ENCODE measurements at regions not wholly inside any gene's neighbourhood (a gene's known extent, or its start where the extent isn't known, plus 50 kb on each side); places are given as distances from the start of the nearest gene placed in this dataset.

DNA sequence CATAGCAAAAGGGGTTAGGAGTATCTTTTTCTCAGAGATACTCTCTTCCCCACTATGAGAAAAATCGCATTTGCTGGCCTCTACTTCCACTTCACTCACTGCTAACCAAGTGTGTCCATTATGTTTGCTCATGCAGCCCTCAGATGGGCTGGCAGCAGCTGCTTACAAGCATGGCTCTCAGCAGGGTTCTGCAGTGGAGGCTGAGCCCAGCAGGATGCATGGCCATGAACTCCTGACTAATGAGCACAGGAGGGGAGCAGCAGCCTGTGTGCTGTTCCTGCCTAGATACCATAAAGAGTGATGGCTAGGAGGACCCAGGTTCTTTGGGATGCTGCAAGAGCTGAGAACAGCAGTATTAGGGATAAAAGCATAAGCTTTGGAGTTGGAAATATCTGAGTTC is 316.9 kb upstream of the THSD7B start:
- DNase-seq (ENCODE audit: low spot score, unreplicated experiment), result no peak
- Mint-ChIP-seq H3K36me3 (ENCODE audit: insufficient read depth) (no peaks in the 10 kb centered on the region), H3K4me3 (ENCODE audit: low read depth) (no peak overlapping the region), H3K9me3 (ENCODE audit: low read depth) (no peaks in the 10 kb centered on the region), H3K4me1 (ENCODE audit: low read depth) (peaks cover 2% of the 10 kb centered on the region), H3K27me3 (peaks cover 2% of the 10 kb centered on the region), H3K27ac (no peak overlapping the region)
- TF ChIP-seq CTCF (IDR thresholded peaks at IDR 0.05; ENCODE audit: unreplicated experiment), result no peak

GRCh38 chr2:136444323-136444722 is 321.0 kb upstream of the THSD7B start:
- peaks cover 10% of the 10 kb centered on the region for H3K27me3 Mint-ChIP-seq
- H3K36me3 Mint-ChIP-seq (ENCODE audit: insufficient read depth), result no peaks in the 10 kb centered on the region
- peaks cover 2% of the 10 kb centered on the region for H3K4me1 Mint-ChIP-seq (ENCODE audit: low read depth)
- no peak overlapping the region for H3K27ac Mint-ChIP-seq
- no peaks in the 10 kb centered on the region for H3K9me3 Mint-ChIP-seq (ENCODE audit: low read depth)
- H3K4me3 Mint-ChIP-seq (ENCODE audit: low read depth), result no peak overlapping the region
- DNase-seq (ENCODE audit: low spot score, unreplicated experiment), result no peak
- TF ChIP-seq CTCF (IDR thresholded peaks at IDR 0.05; ENCODE audit: unreplicated experiment), result no peak

DNA sequence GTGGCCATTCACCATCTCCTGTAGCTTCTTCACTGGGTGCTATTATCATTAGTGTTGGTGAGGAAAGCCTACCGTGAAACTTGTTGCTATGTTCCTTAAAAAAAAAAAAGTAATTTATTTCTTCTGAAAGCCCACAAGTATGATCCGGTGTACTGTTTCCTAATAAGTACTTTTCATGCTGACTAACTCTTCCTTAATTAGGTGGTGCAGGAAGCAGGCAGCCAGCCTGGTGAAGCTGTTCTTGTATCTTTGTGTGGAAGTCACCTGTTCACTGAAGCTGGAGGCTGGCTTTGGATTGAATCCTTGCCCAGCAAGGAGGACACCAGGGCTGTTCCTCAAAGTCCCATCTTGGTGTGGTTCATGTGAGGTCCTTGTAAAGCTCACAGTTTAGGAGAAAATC is 321.7 kb upstream of the THSD7B start:
- DNase-seq (ENCODE audit: low spot score, unreplicated experiment), result no peak
- Mint-ChIP-seq H3K4me1 (ENCODE audit: low read depth) (peaks cover 2% of the 10 kb centered on the region), H3K4me3 (ENCODE audit: low read depth) (no peak overlapping the region), H3K27me3 (peaks cover 9% of the 10 kb centered on the region), H3K36me3 (ENCODE audit: insufficient read depth) (no peaks in the 10 kb centered on the region), H3K27ac (no peak overlapping the region), H3K9me3 (ENCODE audit: low read depth) (no peaks in the 10 kb centered on the region)
- TF ChIP-seq CTCF (IDR thresholded peaks at IDR 0.05; ENCODE audit: unreplicated experiment), result no peak

DNA sequence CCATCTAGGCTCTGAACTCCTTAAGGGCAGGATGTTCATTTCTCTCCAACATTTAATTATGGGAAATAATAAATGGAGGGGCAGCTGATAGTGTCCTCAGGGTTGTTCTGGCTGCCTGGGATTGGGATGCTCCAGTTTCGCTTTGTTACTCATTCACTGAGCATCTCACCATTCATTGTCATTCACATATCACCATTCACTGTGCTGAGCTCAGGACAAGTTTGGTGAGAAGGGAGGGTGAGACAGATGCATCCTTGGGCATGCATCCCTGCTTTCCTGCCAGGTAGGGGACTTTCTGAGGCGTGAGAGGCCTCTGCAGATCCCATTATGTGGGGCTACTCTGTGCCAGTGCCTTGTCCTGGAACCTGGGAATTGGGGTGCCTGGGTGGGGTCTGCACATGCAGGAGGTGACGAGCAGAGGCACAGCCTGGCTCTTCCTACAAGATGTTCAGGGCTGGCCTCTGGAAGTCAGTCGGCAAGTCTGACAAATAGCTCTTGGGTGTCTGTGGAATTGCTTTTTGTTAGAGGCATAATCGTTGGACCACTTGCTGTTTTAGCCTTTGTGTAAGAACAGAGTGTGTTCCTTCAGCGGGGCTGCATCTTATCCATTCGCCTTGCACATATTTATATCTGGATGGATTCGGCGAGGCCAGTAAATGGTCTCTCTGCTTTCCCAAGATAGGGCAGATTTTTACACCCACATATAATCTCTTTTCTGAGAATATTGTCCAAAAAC is 323.2 kb upstream of the THSD7B start:
- TF ChIP-seq CTCF (IDR thresholded peaks at IDR 0.05; ENCODE audit: unreplicated experiment), result no peak
- no peak overlapping the region for H3K4me3 Mint-ChIP-seq (ENCODE audit: low read depth)
- DNase-seq (ENCODE audit: low spot score, unreplicated experiment), result no peak
- H3K4me1 Mint-ChIP-seq (ENCODE audit: low read depth), result peaks cover 2% of the 10 kb centered on the region
- no peaks in the 10 kb centered on the region for H3K9me3 Mint-ChIP-seq (ENCODE audit: low read depth)
- no peak overlapping the region for H3K27ac Mint-ChIP-seq
- H3K36me3 Mint-ChIP-seq (ENCODE audit: insufficient read depth), result no peaks in the 10 kb centered on the region
- peaks cover 11% of the 10 kb centered on the region for H3K27me3 Mint-ChIP-seq

DNA sequence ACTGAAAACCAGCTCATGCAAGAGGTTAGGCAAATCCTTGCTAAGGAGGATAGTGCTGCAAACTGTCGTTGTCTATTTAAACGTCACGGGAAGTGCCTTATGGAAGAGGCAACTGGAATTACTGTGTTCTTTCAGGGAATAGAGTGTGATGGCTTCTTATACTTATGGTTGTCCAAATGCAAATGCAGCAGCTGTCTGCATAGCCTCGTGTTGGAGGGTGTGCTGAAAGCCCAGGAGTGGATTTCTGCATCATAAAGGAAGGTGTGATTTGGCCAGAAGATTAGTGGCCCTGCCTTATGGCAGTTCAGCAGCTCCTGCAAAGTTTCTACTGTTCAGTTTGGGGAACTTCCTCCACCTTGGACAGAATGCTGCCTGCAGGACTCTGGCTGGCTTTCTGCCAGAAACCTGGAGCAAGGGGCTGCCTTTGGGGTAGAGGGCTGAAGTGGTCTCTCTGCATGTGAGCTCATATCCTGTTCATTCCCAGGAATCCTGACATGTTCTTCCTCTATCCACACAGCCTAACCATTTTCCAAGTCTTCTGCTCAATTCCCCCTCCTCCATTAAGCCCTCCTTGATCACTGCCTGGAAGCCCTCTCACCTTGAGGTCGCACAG is 321.2 kb upstream of the CXCR4 start:
- Mint-ChIP-seq H3K4me3 (ENCODE audit: low read depth) (no peak overlapping the region), H3K27ac (peak overlapping the region; percentile 8)

More for the DNA sequence above, 321.2 kb upstream of the CXCR4 start:
- peaks cover 1% of the 10 kb centered on the region for H3K4me1 Mint-ChIP-seq (ENCODE audit: low read depth)
- no peaks in the 10 kb centered on the region for H3K36me3 Mint-ChIP-seq (ENCODE audit: insufficient read depth)
- H3K9me3 Mint-ChIP-seq (ENCODE audit: low read depth), result no peaks in the 10 kb centered on the region
- peaks cover 11% of the 10 kb centered on the region for H3K27me3 Mint-ChIP-seq
- TF ChIP-seq CTCF (IDR thresholded peaks at IDR 0.05; ENCODE audit: unreplicated experiment), result no peak
- DNase-seq (ENCODE audit: low spot score, unreplicated experiment), result no peak
